RPMI7951 (cell line): ENCODE measurements at regions not wholly inside any gene's neighbourhood (a gene's known extent, or its start where the extent isn't known, plus 50 kb on each side); places are given as distances from the start of the nearest gene placed in this dataset.

Experiments
- DNase-seq: peaks from one replicate; pipeline ENCODE4 v3.0.0-alpha.2; 2012; ENCODE audit warnings: low read depth

DNA sequence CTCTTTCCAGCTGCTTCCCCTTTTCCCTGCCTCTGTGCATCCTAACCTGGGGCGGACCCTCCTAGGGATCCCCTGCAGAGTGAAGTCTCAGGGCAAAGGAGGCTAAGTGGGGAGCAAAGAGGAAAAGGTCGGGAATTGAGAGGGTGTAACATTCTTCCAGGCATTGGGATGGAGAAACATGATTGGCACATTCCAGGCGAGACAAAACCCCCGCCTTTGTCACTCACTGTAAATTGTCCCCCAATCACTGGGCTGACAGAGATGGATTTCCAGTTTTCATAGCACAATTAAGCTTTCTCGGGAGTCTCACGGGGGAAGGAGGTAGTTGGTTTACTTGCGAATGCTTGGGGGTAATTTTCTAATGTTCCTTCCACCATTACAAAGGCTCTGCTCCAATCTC is 74.9 kb downstream of the MIAT start:
- DNase-seq: no peak

- DNase-seq: no peak
These were observed 77.1 kb downstream of the MIAT start for GRCh38 chr22:26734339-26735018.

DNA sequence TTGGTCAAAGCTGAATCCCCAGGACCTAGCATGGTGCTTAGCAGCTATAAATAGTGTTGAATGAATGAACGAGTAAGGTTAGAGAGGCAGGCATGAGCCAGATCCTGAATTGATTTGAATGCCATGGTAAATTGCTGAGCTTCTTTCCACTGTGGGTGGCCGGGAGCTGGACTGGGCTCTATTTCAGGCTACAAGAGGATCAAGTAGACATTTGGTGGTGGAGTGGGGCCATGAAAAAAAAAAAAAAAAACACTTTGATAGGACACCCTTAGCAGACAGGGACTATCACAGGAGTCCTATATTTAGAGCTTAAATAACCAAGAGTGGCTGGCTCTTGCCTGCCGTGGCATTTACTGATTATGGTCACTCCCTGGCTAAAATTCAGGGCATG is 77.6 kb downstream of the MIAT start:
- DNase-seq: no peak

DNA sequence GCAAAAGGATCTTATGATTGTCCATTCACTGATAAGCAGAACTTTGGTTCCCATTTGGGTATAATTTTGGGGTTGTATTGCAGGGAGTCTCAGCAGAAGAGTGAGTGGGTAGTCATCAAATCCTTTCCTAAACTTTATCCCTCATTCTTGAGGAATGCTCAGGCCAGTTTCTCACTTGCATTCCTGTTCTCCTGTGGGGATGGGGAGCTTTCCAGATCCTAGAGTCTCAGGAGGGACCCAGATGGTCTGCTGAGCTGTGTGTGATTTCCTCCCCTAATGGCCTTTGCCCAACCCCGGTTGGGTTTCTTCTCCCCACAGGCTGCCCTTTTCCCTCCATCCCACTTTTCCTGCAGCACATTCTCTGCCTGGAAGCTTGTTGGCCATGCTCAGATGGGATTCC is 79.9 kb downstream of the MIAT start:
- no peak for DNase-seq

GRCh38 chr22:26740253-26740652 is 82.9 kb downstream of the MIAT start:
- DNase-seq: no peak

GRCh38 chr22:26743149-26743548 is 85.8 kb downstream of the MIAT start:
- DNase-seq: no peak

- DNase-seq: no peak
These were observed 87.8 kb downstream of the MIAT start for GRCh38 chr22:26744892-26745808.

- DNase-seq: no peak
These were observed 88.9 kb downstream of the MIAT start for GRCh38 chr22:26746311-26746710.

DNA sequence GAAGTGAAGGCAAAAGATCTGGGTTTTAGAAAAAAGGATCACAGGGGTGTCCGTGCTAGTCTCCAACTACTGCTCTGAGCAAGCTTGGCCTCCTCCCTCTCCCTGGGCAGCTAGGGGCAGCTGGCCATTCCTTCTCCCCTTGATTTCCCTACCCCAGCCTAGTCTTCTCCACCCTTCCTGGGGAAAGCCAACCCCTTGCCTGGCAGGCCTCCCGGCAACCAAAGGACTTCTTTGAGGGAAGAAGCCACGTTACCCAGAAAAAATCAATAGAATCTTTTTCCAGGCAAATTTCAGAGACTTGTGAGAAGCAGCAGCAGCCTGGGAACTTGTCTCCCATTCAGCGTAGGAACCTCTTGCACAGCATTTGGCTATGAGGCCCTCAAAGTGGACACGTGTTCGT is 91.5 kb downstream of the MIAT start:
- DNase-seq: no peak

DNA sequence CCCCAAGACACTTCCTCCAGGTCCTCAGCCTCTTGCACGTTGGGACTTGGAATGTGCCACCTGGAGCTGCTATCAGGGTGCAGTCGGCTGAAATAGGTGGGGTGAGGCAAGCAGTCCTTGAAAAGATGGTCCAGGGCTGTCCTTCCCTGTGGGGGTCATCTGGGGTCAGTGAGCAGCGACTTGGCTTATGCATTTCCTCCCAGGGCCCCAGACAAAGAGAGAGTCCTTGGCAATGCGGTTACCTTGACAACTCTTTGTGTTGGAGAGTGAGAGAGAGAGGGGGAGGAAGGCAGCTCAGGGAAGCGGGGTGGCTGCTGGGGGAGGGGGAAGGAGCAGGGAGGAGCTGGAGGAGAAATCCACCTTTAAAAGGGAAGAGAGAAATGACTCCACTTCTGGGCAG is 93.8 kb downstream of the MIAT start:
- peak; percentile 42 for DNase-seq

GRCh38 chr22:26753125-26753862 is 95.9 kb downstream of the MIAT start:
- no peak for DNase-seq

DNA sequence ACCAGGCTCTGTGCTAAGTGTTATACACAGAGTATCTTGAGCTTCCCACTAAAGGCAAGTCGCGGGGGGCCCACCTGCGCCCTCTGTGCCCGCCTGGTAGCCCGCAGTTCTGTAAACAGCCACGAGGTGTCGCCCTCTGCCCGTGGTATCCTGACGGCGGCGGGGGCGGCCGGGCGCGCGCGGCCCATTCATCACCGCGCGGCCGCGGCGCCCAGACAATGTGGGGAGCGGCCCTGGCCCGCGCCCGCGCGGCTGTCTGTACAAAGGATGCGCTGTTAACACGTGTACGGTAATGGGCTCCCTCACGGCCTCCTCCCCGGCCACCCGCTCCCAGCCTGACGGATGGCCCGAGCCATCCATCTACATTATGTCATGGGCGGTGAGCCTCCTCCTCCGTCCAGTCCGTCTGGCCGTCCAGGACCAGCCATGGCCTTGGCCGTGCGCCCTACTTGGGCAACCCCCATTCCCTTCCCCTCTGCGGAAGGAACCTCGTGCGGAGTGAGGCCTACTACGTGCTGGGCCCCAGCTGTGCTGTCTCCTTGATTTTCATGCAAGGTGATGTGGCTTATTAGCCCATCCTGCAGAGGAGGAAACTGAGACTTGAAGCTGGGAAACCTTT is 99.4 kb downstream of the MIAT start:
- DNase-seq: peak; percentile 75

GRCh38 chr22:26757496-26757895 is 100.1 kb downstream of the MIAT start:
- DNase-seq: no peak

GRCh38 chr22:26762503-26763472 is 105.4 kb downstream of the MIAT start:
- peak; percentile 33 for DNase-seq

DNA sequence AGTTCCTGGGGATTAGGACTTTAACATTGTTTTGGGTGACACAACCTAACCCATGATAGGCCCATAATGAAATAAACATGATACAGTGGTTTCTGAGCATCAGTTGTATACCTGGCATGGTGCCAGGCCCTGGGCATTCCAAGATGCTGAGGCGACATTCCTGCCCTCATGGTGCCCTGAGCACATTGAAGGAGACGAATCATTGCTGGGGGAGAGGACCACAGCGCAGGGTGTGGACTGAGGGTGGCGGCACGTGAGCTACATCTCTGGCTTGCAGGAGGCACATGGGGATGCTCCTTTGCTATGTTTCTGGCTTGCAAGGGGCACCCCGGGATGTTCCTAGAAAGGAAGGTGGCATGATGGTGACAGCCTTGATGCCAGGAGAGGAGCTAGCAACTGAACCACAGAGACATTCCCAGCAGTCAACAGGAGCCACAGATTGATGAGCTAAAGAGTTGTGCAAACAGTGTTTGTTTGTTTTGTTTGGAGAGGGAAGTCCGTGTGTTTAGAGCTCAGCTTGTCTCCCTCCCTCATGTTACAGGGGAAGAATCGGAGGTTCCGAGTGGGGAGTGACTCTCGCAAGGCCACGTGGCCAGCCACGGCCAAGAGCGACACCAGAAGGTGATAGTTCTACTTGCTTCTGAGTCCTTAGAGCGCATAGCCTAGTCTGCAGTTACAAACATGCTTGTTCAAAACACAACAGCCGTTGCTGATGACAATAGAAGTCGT is 106.4 kb downstream of the MIAT start:
- DNase-seq: peak; percentile 49

GRCh38 chr22:26766510-26767350 is 109.3 kb downstream of the MIAT start:
- no peak for DNase-seq

DNA sequence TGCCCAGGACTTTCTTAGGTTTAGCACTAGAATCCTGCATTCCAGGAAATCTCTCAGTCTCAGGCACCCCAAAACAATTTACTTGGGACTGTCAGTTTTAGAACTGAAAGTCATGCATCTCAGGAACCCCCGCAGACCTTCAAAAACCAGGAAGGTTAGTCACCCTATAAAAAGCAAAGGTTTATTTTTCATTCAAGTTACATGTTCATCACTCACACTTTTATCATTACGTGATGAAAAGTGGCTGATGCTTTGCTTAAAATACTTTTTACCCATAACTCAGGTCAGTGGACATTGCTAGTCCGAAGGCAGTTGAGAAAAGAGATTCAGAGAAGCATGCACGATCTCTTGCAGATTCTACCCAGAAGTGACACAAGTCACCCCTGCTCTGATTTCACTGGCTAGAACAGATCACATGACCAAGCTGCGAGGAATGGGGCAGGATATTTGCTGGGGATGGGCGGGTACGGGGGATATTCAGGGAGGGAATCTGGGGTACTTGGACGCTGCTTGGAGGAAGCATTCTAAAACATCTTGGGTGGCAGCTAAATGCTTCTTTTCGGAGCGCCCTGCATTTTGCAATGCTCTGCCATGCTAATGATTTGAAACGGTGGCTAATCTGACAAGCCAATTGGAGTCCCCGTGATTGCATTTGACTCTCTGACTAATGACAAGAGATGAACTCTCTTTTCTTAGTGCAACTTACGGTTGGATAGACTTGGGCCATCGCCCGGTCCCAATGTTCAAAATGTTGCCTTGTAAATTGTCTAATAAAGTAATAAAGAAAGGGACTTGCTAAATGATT is 110.2 kb downstream of the MIAT start:
- DNase-seq: no peak

DNA sequence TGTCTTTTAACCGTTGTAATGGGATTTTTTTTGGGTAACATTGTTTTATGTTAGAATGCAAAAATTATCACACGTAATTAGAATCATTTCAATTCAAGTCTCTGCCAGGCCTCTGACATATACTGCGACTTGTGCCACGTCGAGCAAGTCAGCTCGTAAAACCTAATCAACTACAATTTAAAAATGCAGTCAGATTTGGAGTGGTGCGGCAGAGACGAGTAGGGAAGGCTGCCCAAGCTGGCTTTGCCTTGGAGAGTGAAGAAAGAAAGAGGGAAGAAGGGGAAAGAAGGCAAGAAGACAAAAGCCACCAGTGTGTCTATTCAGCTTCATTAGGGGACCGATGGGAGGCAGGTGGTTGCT is 110.7 kb downstream of the MIAT start:
- no peak for DNase-seq
